HG03280 (cell line): ENCODE measurements at regions not wholly inside any gene's neighbourhood (a gene's known extent, or its start where the extent isn't known, plus 50 kb on each side); places are given as distances from the start of the nearest gene placed in this dataset.

ENCODE experiments used
- ATAC-seq: cut with Tn5 transposase; IDR thresholded peaks from one replicate; pipeline ENCODE4 v1.9.1; 2021; ENCODE audit warnings: mild to moderate bottlenecking, moderate library complexity; ENCODE audit not compliant: unreplicated experiment

- no peak for ATAC-seq
These were observed 487.7 kb upstream of the BTBD3 start for GRCh38 chr20:11429889-11430519.

GRCh38 chr20:11430652-11431051 is 487.0 kb upstream of the BTBD3 start:
- ATAC-seq: no peak

DNA sequence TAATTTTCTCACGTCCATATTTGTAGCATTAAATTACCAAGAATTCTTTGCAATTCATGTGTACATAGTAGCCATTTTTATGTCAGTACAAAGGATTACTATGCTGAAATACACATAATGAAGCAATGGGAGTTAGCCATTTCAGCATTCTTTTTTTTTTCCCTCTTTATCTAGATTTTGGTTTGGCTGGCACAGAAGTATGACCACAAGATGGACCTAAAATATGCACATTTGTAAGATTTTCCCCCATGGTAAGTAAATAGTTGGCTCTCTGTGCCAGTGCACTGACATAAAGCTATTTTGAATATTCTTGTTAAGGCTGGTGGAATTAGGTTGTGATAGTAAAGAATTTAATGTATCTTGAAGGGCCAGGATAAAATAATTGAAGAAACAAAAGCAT is 486.1 kb upstream of the BTBD3 start:
- ATAC-seq: no peak

GRCh38 chr20:11432407-11432806 is 485.3 kb upstream of the BTBD3 start:
- ATAC-seq: no peak

- ATAC-seq: no peak
These were observed 481.4 kb upstream of the BTBD3 start for GRCh38 chr20:11436113-11436905.

DNA sequence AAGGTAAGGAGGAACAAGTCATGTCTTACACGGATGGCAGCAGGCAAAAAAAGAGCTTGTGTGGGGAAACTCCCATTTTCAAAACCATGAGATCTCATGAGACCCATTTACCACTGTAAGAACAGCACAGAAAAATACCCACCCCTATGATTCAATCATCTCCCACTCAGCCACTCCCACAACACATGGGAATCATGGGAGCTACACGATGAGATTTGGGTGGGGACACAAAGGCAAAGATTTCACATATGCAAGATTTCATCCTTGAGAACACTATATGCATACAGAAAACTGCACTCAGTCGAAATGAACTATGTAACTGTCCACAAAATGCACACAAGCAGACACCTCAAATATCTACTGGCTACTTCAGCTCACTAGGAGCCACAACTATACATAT is 480.6 kb upstream of the BTBD3 start:
- no peak for ATAC-seq

- no peak for ATAC-seq
These were observed 479.9 kb upstream of the BTBD3 start for GRCh38 chr20:11437611-11438380.

DNA sequence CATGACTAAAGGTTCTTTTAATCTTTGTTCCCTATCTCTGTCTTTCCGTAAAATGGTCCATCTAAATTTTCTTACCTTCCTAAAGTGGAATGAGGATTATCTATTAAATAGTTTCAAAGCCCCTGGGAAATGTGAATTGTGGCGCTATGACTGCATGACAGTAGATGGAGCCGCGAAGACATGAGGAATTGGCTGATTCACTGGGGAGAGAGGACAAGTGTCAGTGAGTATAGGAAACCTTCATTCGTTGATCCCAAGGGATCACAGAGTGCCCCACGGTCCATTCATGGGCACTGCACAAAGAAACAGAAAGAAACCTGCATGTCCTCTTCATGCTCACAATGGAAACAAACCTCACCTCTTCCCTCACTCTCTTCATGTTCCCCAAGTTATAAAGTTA is 479.3 kb upstream of the BTBD3 start:
- ATAC-seq: no peak

GRCh38 chr20:11443382-11444119 is 474.1 kb upstream of the BTBD3 start:
- no peak for ATAC-seq

DNA sequence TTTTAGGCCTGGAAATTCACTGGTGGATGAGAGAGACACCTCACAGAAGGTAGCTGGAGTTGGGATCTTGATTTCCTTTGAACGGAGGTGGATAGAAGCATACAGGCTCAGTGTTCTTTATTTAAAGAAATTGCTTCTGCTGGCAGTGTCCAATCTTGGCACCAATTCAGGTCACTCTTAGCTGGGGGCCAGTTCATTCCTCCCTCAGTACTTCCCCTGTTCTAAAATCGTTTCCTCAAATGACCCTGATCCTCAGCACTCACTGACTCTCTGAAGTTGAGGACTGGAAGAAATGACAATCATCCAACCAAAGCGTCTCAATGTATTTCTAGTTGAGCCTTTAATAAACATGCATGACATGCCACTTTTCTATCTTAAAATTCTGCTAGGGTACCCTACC is 472.5 kb upstream of the BTBD3 start:
- no peak for ATAC-seq

- ATAC-seq: no peak
These were observed 471.8 kb upstream of the BTBD3 start for GRCh38 chr20:11445891-11446290.

DNA sequence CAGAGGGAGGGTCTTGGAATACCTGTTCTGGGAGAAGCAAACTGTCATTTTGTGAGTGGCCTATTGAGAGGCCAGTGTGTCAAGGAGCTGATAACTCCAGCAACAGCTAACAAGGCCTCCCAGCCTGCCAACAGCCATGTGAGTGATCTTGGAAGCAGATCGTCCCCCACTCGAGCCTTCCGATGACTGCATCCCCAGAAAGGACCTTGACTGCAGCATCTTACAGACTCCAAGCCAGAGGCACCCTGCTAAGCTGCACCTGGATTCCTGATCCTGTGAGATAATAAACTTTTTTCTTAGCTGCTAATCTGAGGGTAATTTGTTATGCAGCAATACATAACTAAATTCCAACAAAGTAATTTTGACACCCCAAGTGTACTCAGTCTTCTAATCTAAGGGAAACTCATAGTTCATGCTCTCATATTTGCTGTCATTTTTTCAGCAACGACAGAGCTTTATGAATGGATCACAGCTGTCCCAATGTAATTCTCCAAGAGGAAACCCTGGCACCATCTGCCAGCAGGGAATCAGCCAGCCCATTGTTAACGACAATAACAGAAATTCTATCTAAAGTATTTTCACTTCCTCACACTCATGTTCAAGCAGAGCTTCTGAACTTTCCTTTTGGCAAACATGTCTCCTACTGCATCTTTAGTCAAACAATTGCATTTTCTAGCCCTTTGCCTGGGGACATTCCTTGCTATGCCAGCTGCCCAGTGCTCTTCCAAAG is 470.2 kb upstream of the BTBD3 start:
- no peak for ATAC-seq

DNA sequence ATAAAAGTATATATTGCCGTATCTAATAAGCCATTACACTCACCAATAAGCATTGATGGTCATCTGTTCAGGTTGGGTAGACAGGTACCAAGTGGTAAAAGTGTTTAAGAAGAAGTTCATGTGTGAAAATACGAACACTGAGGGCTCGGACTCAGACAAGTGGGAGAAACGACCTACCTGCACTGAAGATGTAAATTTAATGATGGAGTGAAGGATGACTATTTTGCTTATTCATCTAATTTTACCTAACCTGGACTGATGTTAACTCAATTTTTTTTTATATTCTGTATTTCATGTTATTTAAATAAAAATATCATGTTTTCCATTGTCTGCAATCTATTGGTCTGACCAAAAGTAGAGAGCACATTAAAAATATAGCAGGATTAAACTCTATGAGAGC is 469.1 kb upstream of the BTBD3 start:
- no peak for ATAC-seq

DNA sequence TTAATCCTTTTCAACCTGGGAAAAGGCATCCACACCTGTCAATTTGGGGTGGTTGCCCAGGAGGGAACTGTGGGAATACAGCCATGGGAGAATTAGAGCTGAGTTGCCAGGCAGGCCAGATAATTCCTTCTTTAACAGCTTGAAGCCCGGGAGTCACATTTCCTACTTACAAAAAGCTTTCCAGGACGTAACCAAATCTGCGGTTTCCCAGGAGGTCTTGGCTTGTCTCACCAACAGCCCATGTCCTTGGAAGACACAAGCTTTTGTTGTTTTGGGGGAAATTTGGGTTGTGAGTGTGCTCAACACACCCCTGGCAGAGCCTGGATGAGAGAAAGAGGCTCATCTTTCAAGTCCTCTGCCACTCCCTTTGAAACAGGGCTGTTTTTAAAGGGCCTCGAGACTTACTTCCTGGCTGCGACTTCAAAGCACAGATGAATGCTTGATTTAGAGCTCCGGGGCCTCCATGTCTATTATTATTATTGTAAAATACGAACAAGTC is 465.9 kb upstream of the BTBD3 start:
- no peak for ATAC-seq

DNA sequence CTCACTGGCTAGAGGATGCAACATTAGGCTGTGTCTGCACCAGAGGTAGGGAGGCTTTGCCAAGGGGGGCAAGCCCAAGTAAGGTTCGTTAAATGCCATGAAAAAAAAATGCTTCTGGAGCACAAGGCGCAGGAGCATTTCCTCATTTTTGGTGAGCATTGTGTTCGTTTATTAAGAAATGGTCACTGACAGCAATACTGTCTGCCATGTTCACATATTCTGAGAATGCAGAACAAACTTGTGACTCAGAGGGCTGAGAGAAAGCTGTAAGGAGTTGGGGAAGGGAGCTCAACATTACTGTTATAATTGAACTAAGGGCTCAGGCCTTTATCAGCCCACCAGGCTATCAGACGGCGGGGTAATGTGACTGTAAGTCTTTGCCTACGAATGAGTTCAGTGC is 465.4 kb upstream of the BTBD3 start:
- no peak for ATAC-seq

DNA sequence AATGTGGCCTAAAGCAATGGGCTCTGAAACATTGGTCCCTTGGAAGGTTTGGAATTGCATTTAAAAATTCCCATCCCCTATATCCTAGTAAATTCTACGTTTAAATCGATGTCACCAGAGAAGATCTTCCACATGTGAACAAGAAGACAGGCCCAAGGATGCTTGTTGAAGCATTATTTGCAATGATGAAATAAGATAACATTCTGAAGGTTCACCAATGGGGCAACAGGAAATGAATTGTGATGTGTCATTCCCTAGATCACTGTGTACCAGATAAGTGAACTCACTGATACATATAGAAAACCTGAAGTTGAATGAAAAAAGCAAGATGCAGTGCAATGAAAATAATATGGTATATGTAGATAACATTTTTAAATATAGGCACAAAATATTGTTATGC is 464.3 kb upstream of the BTBD3 start:
- no peak for ATAC-seq

DNA sequence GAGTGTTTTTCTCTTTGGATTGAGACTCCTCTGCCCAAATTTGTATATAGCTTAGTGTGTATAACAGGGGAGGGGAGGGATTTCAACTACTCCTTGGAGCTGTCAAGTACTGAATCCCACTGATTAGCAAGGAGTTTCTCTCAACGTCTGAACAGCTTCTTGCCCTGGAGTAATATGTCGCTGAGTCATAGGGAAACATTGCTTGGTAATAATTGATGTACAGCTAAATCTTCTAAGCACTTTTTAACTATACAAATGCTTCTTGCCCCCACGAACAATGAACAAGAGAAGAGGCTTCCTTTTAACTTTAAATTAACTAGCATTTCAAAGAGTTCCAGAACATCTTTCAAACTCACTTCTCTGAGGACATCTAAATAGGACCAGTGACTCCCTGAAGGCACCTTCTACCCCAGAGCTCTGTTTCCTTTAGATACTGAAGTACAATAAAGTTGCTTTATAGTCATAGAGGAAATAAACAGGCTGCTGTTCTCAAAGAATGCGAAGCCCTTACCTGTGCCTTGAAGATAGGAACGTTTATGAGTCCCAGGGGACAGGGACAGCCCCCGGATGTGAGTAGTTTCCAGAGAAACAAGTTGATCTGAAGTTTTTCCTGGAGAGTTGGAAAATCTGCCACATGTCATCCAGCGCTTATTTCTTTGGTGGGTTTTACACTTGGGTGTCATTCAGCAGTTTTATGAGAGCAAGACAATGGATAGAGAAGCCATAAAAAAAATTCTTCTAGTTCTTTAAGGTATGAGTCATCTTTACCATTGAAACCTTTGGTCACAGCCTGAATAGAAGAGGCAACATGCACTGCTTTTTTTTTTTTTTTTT is 462.5 kb upstream of the BTBD3 start:
- no peak for ATAC-seq

GRCh38 chr20:11457488-11457887 is 460.2 kb upstream of the BTBD3 start:
- no peak for ATAC-seq

DNA sequence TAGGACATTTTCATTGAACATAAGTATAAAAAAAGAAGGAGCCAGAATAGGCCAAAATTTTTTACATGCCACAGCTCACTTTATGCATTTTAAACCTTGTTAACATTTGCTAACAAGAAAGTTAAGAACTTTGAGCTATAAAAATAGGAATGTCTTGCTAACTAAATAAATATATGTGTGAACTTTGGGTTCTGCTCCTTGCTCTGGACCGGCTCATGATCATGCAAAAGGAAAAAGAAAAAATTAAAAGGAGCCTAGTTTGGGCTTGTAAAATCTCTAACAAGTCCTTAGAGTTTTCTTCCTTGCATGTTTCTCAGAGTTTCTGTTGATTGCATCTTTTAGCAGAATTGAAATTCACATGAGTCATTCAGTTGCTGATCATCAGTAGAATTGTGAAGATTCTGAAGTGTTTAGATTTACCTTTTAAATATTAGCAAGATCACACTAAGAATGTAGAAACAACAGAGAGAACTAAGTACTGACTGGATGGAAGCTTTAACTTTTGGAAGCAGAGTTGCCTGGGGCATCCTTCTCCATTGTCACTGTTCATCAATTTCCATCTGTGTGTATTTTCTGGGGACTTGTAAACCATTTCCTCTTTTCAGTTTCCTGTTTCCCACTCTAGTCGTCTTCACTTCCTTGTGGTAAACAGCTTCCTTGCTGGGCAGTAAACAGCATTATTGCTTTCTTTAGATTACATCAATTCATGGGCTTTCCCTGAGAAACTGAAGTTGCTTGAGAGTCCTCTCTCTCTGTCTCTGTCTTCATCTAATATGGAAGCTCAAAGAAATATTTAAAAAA is 458.4 kb upstream of the BTBD3 start:
- ATAC-seq: no peak
